ENCODE measurements at regions not wholly inside any gene's neighbourhood (a gene's known extent, or its start where the extent isn't known, plus 50 kb on each side); places are given as distances from the start of the nearest gene placed in this dataset.

- TF ChIP-seq CTCF (IDR thresholded peaks at IDR 0.05): no peak
- Histone ChIP-seq H3K9me3 (no peaks in the 10 kb centered on the region), H3K4me1 (ENCODE audit: control insufficient read depth in 1 of 2, low read depth in 2 of 2) (peaks cover 0 to 18% of the 10 kb centered on the region in 2 donors), H3K27ac (no peak overlapping the region), H3K4me3 (no peak overlapping the region), H3K36me3 (no peaks in the 10 kb centered on the region), H3K27me3 (replicated peaks; ENCODE audit: insufficient read depth) (no peaks in the 10 kb centered on the region)
- ATAC-seq (ENCODE audit: insufficient number of reproducible peaks, low FRiP score, low read depth) (no peak), DNase-seq (ENCODE audit: low spot score) (no peak)
Measured at GRCh38 chr2:45121236-45121927, 112.1 kb upstream of the SIX2 start.

GRCh38 chr2:45120546-45120945 lies 111.3 kb upstream of the SIX2 start:
- DNase-seq (ENCODE audit: low spot score) (no peak), ATAC-seq (ENCODE audit: insufficient number of reproducible peaks, low FRiP score, low read depth) (no peak)
- no peaks in the 10 kb centered on the region for H3K9me3 ChIP-seq
- H3K4me1 ChIP-seq (ENCODE audit: control insufficient read depth in 1 of 2, low read depth in 2 of 2): peaks cover 0 to 18% of the 10 kb centered on the region in 2 donors
- no peak overlapping the region for H3K4me3 ChIP-seq
- TF ChIP-seq CTCF (IDR thresholded peaks at IDR 0.05): no peak
- no peak overlapping the region for H3K27ac ChIP-seq
- no peaks in the 10 kb centered on the region for H3K36me3 ChIP-seq
- no peaks in the 10 kb centered on the region for H3K27me3 ChIP-seq (replicated peaks; ENCODE audit: insufficient read depth)

GRCh38 chr2:45119855-45120254 lies 110.6 kb upstream of the SIX2 start:
- Histone ChIP-seq H3K4me3 (no peak overlapping the region), H3K27me3 (replicated peaks; ENCODE audit: insufficient read depth) (no peaks in the 10 kb centered on the region), H3K4me1 (ENCODE audit: control insufficient read depth in 1 of 2, low read depth in 2 of 2) (peaks cover 0 to 18% of the 10 kb centered on the region in 2 donors), H3K27ac (no peak overlapping the region), H3K9me3 (no peaks in the 10 kb centered on the region), H3K36me3 (no peaks in the 10 kb centered on the region)
- no peak for TF ChIP-seq CTCF (IDR thresholded peaks at IDR 0.05)
- ATAC-seq (ENCODE audit: insufficient number of reproducible peaks, low FRiP score, low read depth) (no peak), DNase-seq (ENCODE audit: low spot score) (no peak)

GRCh38 chr2:45119038-45119437 lies 109.8 kb upstream of the SIX2 start:
- no peak for TF ChIP-seq CTCF (IDR thresholded peaks at IDR 0.05)
- Histone ChIP-seq H3K36me3 (no peaks in the 10 kb centered on the region), H3K27ac (no peak overlapping the region), H3K27me3 (replicated peaks; ENCODE audit: insufficient read depth) (no peaks in the 10 kb centered on the region), H3K4me1 (ENCODE audit: control insufficient read depth in 1 of 2, low read depth in 2 of 2) (peaks cover 0 to 18% of the 10 kb centered on the region in 2 donors), H3K9me3 (no peaks in the 10 kb centered on the region), H3K4me3 (no peak overlapping the region)
- DNase-seq (ENCODE audit: low spot score) (no peak), ATAC-seq (ENCODE audit: insufficient number of reproducible peaks, low FRiP score, low read depth) (no peak)

GRCh38 chr2:45117383-45117782 lies 108.1 kb upstream of the SIX2 start:
- H3K36me3 ChIP-seq: no peaks in the 10 kb centered on the region
- no peak for TF ChIP-seq CTCF (IDR thresholded peaks at IDR 0.05)
- DNase-seq (ENCODE audit: low spot score): no peak

More at GRCh38 chr2:45117383-45117782, 108.1 kb upstream of the SIX2 start:
- no peak for ATAC-seq (ENCODE audit: insufficient number of reproducible peaks, low FRiP score, low read depth)
- no peak overlapping the region for H3K4me3 ChIP-seq
- no peak overlapping the region for H3K27ac ChIP-seq
- H3K27me3 ChIP-seq (replicated peaks; ENCODE audit: insufficient read depth): no peaks in the 10 kb centered on the region
- peaks cover 0 to 18% of the 10 kb centered on the region in 2 donors for H3K4me1 ChIP-seq (ENCODE audit: control insufficient read depth in 1 of 2, low read depth in 2 of 2)
- H3K9me3 ChIP-seq: no peaks in the 10 kb centered on the region

Data from thoracic aorta (tissue), 2 donors.